Thoracic aorta (tissue), 2 donors: ENCODE measurements at regions not wholly inside any gene's neighbourhood (a gene's known extent, or its start where the extent isn't known, plus 50 kb on each side); places are given as distances from the start of the nearest gene placed in this dataset.

ENCODE experiments used
- ATAC-seq: fragments of 150-250 bp; one replicate; pipeline ENCODE4 v1.8.0; 2017; ENCODE audit warnings: low read depth; ENCODE audit not compliant: insufficient number of reproducible peaks, low FRiP score
- DNase-seq: peaks from one replicate; pipeline ENCODE4 v3.0.0-alpha.2; 2020; ENCODE audit warnings: low spot score
- H3K27ac ChIP-seq, 2 donors: fragments of 200-600 bp; sonication (generic); 1 replicate in 1 of 2; 2 replicates in 1 of 2; pipeline ENCODE4 v1.5.1; 2016; ENCODE audit warnings: mild to moderate bottlenecking in 2 of 2, moderate library complexity in 2 of 2
- H3K27me3 ChIP-seq: fragments of 200-600 bp; sonication (generic); replicated peaks from 2 replicates; pipeline ENCODE4 v1.6.0; 2016; ENCODE audit warnings: mild to moderate bottlenecking; ENCODE audit not compliant: insufficient read depth
- H3K36me3 ChIP-seq: fragments of 200-600 bp; sonication (generic); one replicate; pipeline ENCODE4 v1.5.1; 2016
- H3K4me1 ChIP-seq, 2 donors: fragments of 200-600 bp; sonication (generic); 1 replicate in 1 of 2; 2 replicates in 1 of 2; pipeline versions ENCODE4 v1.5.1 to v1.6.0; 2016; ENCODE audit warnings: low read depth in 2 of 2, mild to moderate bottlenecking in 1 of 2; ENCODE audit not compliant: control insufficient read depth in 1 of 2
- H3K4me3 ChIP-seq: fragments of 200-600 bp; sonication (generic); 2 replicates; pipeline ENCODE4 v1.5.1; 2016; ENCODE audit warnings: mild to moderate bottlenecking
- H3K9me3 ChIP-seq: fragments of 200-600 bp; sonication (generic); 2 replicates; pipeline ENCODE4 v1.5.1; 2016
- CTCF ChIP-seq: fragments of 200-600 bp; sonication (generic); IDR thresholded peaks from one replicate; pipeline ENCODE4 v1.5.1; 2019; ENCODE audit warnings: antibody characterized with exemption

DNA sequence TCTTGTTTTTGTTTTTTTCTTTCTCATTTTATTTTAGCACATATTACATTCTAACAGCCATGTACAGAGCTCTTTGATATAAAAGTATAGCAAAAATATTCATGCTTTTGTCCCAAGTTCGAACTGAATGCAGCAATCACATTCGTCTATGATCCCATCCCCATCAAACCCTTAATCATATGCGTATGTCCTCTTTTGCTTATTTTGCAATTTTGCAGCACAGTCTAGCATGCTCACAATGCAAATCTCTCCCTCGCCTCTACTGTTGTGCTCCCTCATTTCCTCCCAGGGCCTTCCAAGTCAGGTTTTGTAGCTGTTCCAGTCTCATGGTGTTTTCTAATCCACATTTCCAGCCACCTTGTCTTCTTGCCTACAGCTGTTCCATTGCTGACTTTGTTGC, 144.6 kb upstream of the VEPH1 start:
- Histone ChIP-seq H3K27me3 (no peaks in the 10 kb centered on the region), H3K27ac (no peak overlapping the region), H3K9me3 (no peaks in the 10 kb centered on the region), H3K36me3 (no peaks in the 10 kb centered on the region), H3K4me1 (no peaks in the 10 kb centered on the region), H3K4me3 (no peak overlapping the region)
- ATAC-seq (no peak), DNase-seq (no peak)
- TF ChIP-seq CTCF = no peak

GRCh38 chr3:157639756-157640426, 136.7 kb upstream of the VEPH1 start:
- no peaks in the 10 kb centered on the region for H3K27me3 ChIP-seq
- H3K36me3 ChIP-seq = no peaks in the 10 kb centered on the region
- H3K4me3 ChIP-seq = no peak overlapping the region
- no peak for DNase-seq
- peaks cover 3% of the 10 kb centered on the region for H3K9me3 ChIP-seq
- no peak overlapping the region for H3K27ac ChIP-seq
- TF ChIP-seq CTCF = no peak
- H3K4me1 ChIP-seq = no peaks in the 10 kb centered on the region
- ATAC-seq = no peak

- H3K27ac ChIP-seq = no peak overlapping the region
- DNase-seq = no peak
- no peaks in the 10 kb centered on the region for H3K36me3 ChIP-seq
- peaks cover 3% of the 10 kb centered on the region for H3K9me3 ChIP-seq
- TF ChIP-seq CTCF = no peak
- H3K4me1 ChIP-seq = no peaks in the 10 kb centered on the region
- no peaks in the 10 kb centered on the region for H3K27me3 ChIP-seq
- ATAC-seq = no peak
- H3K4me3 ChIP-seq = no peak overlapping the region
Measured at GRCh38 chr3:157637866-157638265, 134.7 kb upstream of the VEPH1 start.

DNA sequence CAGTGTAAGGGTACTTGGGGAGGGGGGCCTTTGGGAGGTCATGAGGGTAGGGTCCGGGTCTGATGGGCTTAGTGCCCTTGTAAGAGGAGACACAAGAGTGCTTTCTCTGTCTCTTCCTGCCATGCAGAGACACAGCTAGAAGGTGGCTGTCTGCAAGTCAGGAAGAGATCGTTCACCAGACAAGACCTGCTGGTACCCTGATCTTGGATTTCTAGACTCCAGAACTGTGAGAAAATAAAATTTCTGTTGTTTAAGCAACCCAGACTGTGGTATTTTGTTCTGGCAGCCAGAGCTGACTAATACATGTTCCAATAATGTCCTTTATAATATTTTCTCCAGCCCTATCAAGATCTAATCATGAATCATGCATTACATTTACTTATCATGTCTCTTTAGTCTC, 130.0 kb upstream of the VEPH1 start:
- no peak for DNase-seq
- Histone ChIP-seq H3K27me3 (no peaks in the 10 kb centered on the region), H3K4me1 (no peaks in the 10 kb centered on the region), H3K27ac (no peak overlapping the region), H3K36me3 (no peaks in the 10 kb centered on the region), H3K4me3 (no peak overlapping the region), H3K9me3 (peaks cover 3% of the 10 kb centered on the region)
- ATAC-seq = no peak
- TF ChIP-seq CTCF = no peak

- no peaks in the 10 kb centered on the region for H3K9me3 ChIP-seq
- ATAC-seq = no peak
- no peaks in the 10 kb centered on the region for H3K4me1 ChIP-seq
- no peak for DNase-seq
- TF ChIP-seq CTCF = no peak
- no peak overlapping the region for H3K27ac ChIP-seq
- H3K36me3 ChIP-seq = no peaks in the 10 kb centered on the region
- H3K27me3 ChIP-seq = no peaks in the 10 kb centered on the region
- no peak overlapping the region for H3K4me3 ChIP-seq
Measured at GRCh38 chr3:157632075-157632474, 128.9 kb upstream of the VEPH1 start.
